Transverse colon (tissue), 3 donors: ENCODE measurements at regions not wholly inside any gene's neighbourhood (a gene's known extent, or its start where the extent isn't known, plus 50 kb on each side); places are given as distances from the start of the nearest gene placed in this dataset.

Source experiments
- CTCF ChIP-seq, 5 experiments: fragments of 200-600 bp in 3 of 5; fragments of 450-650 bp in 2 of 5; sonication (generic) in 3 of 5; IDR thresholded peaks; 1 replicate in 2 of 5; 2 replicates in 3 of 5; pipeline ENCODE4 v1.5.1; 2016 to 2017; ENCODE audit warnings: antibody characterized with exemption in 5 of 5, inconsistent platforms in 3 of 5, mild to moderate bottlenecking in 2 of 5, moderate library complexity in 1 of 5
- EP300 ChIP-seq: sonication (generic); formaldehyde crosslinking; IDR thresholded peaks from one replicate; pipeline ENCODE4 v1.6.1; 2017; ENCODE audit warnings: antibody characterized with exemption, low read depth
- POLR2A ChIP-seq: fragments of 450-650 bp; IDR thresholded peaks from one replicate; pipeline ENCODE4 v1.6.1; 2016; ENCODE audit warnings: antibody characterized with exemption, mild to moderate bottlenecking, moderate library complexity

- no peak for TF ChIP-seq EP300
- no peak for TF ChIP-seq POLR2A
- no peak for TF ChIP-seq CTCF (IDR thresholded peaks at IDR 0.05)
Measured at GRCh38 chr5:172565931-172566665, 75.0 kb upstream of the NEURL1B start.
